ENCODE measurements at regions not wholly inside any gene's neighbourhood (a gene's known extent, or its start where the extent isn't known, plus 50 kb on each side); places are given as distances from the start of the nearest gene placed in this dataset.

- no peak overlapping the region for H3K9ac ChIP-seq
- no peak overlapping the region for H2AFZ ChIP-seq
- in situ Hi-C loops (cut with MboI) = no loop called here
These were observed 453.3 kb upstream of the SALL3 start for GRCh38 chr18:78526275-78526674.

DNA sequence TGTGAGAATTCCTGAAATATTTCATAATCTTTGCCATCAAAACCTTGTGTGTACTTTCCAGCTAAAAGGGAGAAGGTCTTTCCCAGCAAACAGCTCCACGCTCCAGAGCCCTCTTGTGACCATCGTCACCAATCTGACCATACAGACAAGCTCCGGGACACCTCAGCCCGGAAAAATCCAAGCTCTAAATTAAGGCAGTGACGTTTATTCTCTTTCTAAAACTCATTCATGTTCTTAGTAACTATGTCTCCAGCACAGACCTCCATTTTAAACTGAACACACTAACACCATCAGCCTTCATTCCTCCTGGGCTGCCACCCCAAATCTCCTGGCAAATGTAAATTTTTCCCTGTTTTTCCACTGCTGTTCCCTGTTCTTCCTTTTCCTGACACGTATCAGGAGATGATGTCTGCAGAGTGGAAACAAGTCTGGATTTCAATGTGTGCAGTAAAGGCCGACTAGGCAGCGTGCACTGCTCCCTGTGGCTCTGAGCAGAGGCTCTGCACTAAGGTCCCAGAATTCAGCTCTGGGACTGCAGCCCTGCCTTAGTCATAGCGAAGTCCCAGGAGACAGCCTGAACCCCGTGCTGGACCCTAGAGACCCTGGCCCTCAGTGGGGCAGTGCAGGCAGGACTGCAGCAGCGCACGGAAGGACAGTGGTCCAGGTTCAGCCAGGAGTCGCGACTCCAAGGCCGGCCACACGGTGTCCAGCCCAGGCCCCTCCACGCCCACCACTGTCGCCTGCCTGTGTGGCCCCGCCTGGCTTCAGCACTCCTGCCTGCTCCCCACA lies 452.5 kb upstream of the SALL3 start:
- Histone ChIP-seq H2AFZ (no peak overlapping the region), H3K36me3 (ENCODE audit: low read depth) (no peaks in the 10 kb centered on the region), H3K9me3 (ENCODE audit: low read depth) (no peaks in the 10 kb centered on the region), H3K79me2 (ENCODE audit: insufficient read depth) (no peaks in the 10 kb centered on the region), H3K27ac (no peak overlapping the region), H3K4me2 (ENCODE audit: unreplicated experiment) (no peak overlapping the region), H4K20me1 (ENCODE audit: insufficient read depth) (no peaks in the 10 kb centered on the region), H3K9me2 (ENCODE audit: insufficient read depth) (no peaks in the 10 kb centered on the region), H3K4me1 (ENCODE audit: insufficient read depth) (no peaks in the 10 kb centered on the region), H3K27me3 (replicated peaks; ENCODE audit: insufficient read depth) (no peaks in the 10 kb centered on the region), H3K4me3 (no peak overlapping the region), H3F3A (ENCODE audit: insufficient read depth) (no peaks in the 10 kb centered on the region), H3K9ac (no peak overlapping the region)
- no peak for DNase-seq
- in situ Hi-C loops (cut with MboI) = no loop called here
- no peak for TF ChIP-seq EZH2phosphoT487 (IDR thresholded peaks at IDR 0.05; ENCODE audit: insufficient read depth, low read depth)
- no peak for TF ChIP-seq EZH2 (IDR thresholded peaks at IDR 0.05; ENCODE audit: insufficient read depth, poor library complexity, severe bottlenecking)
- WGBS, 2 experiments (ENCODE audit: low coverage in 1 of 2, low lambda C conversion rate in 2 of 2, missing lambda C conversion rate in 2 of 2) = 34 to 37% methylated on average over 19 of the region's 19 CpGs

More at GRCh38 chr18:78526275-78526674, 453.3 kb upstream of the SALL3 start:
- no peaks in the 10 kb centered on the region for H3K9me3 ChIP-seq (ENCODE audit: low read depth)
- H3K4me1 ChIP-seq (ENCODE audit: insufficient read depth) = no peaks in the 10 kb centered on the region
- H3K27ac ChIP-seq = no peak overlapping the region
- 27 to 30% methylated on average over 10 of the region's 10 CpGs for WGBS, 2 experiments (ENCODE audit: low coverage in 1 of 2, low lambda C conversion rate in 2 of 2, missing lambda C conversion rate in 2 of 2)
- H3K36me3 ChIP-seq (ENCODE audit: low read depth) = no peaks in the 10 kb centered on the region
- no peak overlapping the region for H3K4me3 ChIP-seq
- no peak overlapping the region for H3K4me2 ChIP-seq (ENCODE audit: unreplicated experiment)
- H3K79me2 ChIP-seq (ENCODE audit: insufficient read depth) = no peaks in the 10 kb centered on the region
- H3K27me3 ChIP-seq (replicated peaks; ENCODE audit: insufficient read depth) = no peaks in the 10 kb centered on the region
- H3F3A ChIP-seq (ENCODE audit: insufficient read depth) = no peaks in the 10 kb centered on the region
- no peak for TF ChIP-seq EZH2phosphoT487 (IDR thresholded peaks at IDR 0.05; ENCODE audit: insufficient read depth, low read depth)
- no peak for TF ChIP-seq EZH2 (IDR thresholded peaks at IDR 0.05; ENCODE audit: insufficient read depth, poor library complexity, severe bottlenecking)
- H4K20me1 ChIP-seq (ENCODE audit: insufficient read depth) = no peaks in the 10 kb centered on the region
- DNase-seq = no peak
- H3K9me2 ChIP-seq (ENCODE audit: insufficient read depth) = no peaks in the 10 kb centered on the region

DNA sequence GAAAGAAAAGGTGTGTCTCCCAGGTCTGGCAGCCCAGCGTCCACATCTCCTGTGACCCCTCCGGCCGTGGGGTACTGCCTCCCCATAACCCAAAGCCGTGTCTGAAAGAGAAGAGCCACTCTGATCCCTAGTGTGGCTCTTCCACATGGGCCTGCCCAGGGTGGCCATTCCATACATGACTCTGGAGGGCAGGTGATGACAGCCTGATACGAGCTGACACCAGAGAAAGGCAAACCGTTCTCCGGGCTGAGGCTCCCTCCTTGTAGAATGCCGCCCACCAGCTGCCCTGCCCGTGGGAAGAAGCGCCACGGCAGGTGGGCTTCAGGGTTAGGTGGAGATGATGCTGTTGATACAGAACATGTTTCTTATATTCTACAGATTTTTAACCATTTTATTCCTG lies 451.6 kb upstream of the SALL3 start:
- H3K79me2 ChIP-seq (ENCODE audit: insufficient read depth) = no peaks in the 10 kb centered on the region
- H3K4me1 ChIP-seq (ENCODE audit: insufficient read depth) = no peaks in the 10 kb centered on the region
- H3F3A ChIP-seq (ENCODE audit: insufficient read depth) = no peaks in the 10 kb centered on the region
- H2AFZ ChIP-seq = no peak overlapping the region
- H3K27me3 ChIP-seq (replicated peaks; ENCODE audit: insufficient read depth) = no peaks in the 10 kb centered on the region
- no peak overlapping the region for H3K9ac ChIP-seq
- H3K4me2 ChIP-seq (ENCODE audit: unreplicated experiment) = no peak overlapping the region
- no peaks in the 10 kb centered on the region for H3K36me3 ChIP-seq (ENCODE audit: low read depth)
- in situ Hi-C loops (cut with MboI) = no loop called here
- H3K4me3 ChIP-seq = no peak overlapping the region
- no peak overlapping the region for H3K27ac ChIP-seq
- no peak for TF ChIP-seq EZH2phosphoT487 (IDR thresholded peaks at IDR 0.05; ENCODE audit: insufficient read depth, low read depth)
- TF ChIP-seq EZH2 (IDR thresholded peaks at IDR 0.05; ENCODE audit: insufficient read depth, poor library complexity, severe bottlenecking) = no peak
- H4K20me1 ChIP-seq (ENCODE audit: insufficient read depth) = no peaks in the 10 kb centered on the region
- H3K9me2 ChIP-seq (ENCODE audit: insufficient read depth) = no peaks in the 10 kb centered on the region
- H3K9me3 ChIP-seq (ENCODE audit: low read depth) = no peaks in the 10 kb centered on the region
- 16 to 21% methylated on average over 11 of the region's 11 CpGs for WGBS, 2 experiments (ENCODE audit: low coverage in 1 of 2, low lambda C conversion rate in 2 of 2, missing lambda C conversion rate in 2 of 2)
- DNase-seq = no peak

DNA sequence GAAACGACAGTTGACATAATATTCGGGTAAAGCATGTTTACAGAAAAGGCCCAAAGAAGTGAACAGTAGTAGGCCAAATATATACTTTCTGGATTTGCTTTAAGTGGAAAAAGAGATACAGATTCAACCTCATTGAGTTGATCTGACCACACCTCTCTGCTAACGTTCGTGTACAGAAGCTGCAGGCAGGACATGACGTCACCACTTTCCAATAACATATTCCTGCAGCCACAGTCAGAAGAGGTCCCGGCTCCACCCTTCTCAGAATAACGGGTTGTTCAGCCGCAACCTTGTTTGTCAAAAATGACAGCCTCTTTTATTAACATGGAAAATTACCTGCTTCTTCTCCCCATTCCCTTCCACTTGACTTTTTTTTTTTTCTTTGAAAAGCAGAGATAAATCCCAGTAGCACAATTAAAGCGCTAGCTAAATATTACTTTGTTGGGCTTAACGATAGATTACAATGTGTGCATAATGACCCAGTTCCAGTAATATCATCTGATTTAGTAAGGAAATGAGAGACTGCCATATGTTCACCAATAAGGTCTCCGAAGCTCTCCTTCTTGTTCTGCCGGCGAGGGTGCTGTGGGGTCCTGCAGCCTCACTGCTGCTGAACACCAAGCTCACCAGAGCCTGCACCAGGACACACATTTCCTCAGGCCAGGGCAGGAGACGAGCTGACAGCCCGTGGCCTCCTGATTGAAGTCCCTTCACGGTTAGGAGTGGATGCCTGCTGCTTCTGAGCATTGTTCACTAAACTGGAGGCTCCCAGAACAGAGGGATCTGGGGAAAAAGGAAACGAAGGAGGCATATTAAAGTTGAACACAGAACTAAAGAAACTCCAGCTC lies 451.0 kb upstream of the SALL3 start:
- Histone ChIP-seq H3K9me3 (ENCODE audit: low read depth) (no peaks in the 10 kb centered on the region), H4K20me1 (ENCODE audit: insufficient read depth) (no peaks in the 10 kb centered on the region), H3K4me3 (no peak overlapping the region), H3K9ac (no peak overlapping the region), H2AFZ (no peak overlapping the region), H3K27me3 (replicated peaks; ENCODE audit: insufficient read depth) (no peaks in the 10 kb centered on the region), H3F3A (ENCODE audit: insufficient read depth) (no peaks in the 10 kb centered on the region), H3K79me2 (ENCODE audit: insufficient read depth) (no peaks in the 10 kb centered on the region), H3K4me2 (ENCODE audit: unreplicated experiment) (no peak overlapping the region), H3K27ac (no peak overlapping the region), H3K4me1 (ENCODE audit: insufficient read depth) (no peaks in the 10 kb centered on the region), H3K36me3 (ENCODE audit: low read depth) (no peaks in the 10 kb centered on the region), H3K9me2 (ENCODE audit: insufficient read depth) (no peaks in the 10 kb centered on the region)
- TF ChIP-seq EZH2 (IDR thresholded peaks at IDR 0.05; ENCODE audit: insufficient read depth, poor library complexity, severe bottlenecking) = no peak
- no peak for TF ChIP-seq EZH2phosphoT487 (IDR thresholded peaks at IDR 0.05; ENCODE audit: insufficient read depth, low read depth)
- WGBS, 2 experiments (ENCODE audit: low coverage in 1 of 2, low lambda C conversion rate in 2 of 2, missing lambda C conversion rate in 2 of 2) = 23 to 29% methylated on average over 17 of the region's 17 CpGs
- DNase-seq = no peak
- in situ Hi-C loops (cut with MboI) = no loop called here
